ENCODE measurements at regions not wholly inside any gene's neighbourhood (a gene's known extent, or its start where the extent isn't known, plus 50 kb on each side); places are given as distances from the start of the nearest gene placed in this dataset.

- DNase-seq (ENCODE audit: low read depth in 2 of 2), result no peak
Measured at GRCh38 chr5:168008555-168008954, 282.9 kb upstream of the WWC1 start.

- DNase-seq (ENCODE audit: low read depth in 2 of 2), result no peak
Measured at GRCh38 chr5:168011096-168011495, 280.3 kb upstream of the WWC1 start.

GRCh38 chr5:168012006-168012405 is 279.4 kb upstream of the WWC1 start:
- DNase-seq (ENCODE audit: low read depth in 2 of 2), result no peak

GRCh38 chr5:168013546-168013945 is 277.9 kb upstream of the WWC1 start:
- DNase-seq (ENCODE audit: low read depth in 2 of 2), result no peak

GRCh38 chr5:168014433-168015123 is 276.9 kb upstream of the WWC1 start:
- no peak for DNase-seq (ENCODE audit: low read depth in 2 of 2)

GRCh38 chr5:168015506-168015905 is 275.9 kb upstream of the WWC1 start:
- DNase-seq (ENCODE audit: low read depth in 2 of 2), result no peak

- no peak for DNase-seq (ENCODE audit: low read depth in 2 of 2)
Measured at GRCh38 chr5:168017313-168017712, 274.1 kb upstream of the WWC1 start.

GRCh38 chr5:168019143-168019542 is 272.3 kb upstream of the WWC1 start:
- DNase-seq (ENCODE audit: low read depth in 2 of 2), result no peak

GRCh38 chr5:168020542-168021294 is 270.7 kb upstream of the WWC1 start:
- no peak for DNase-seq (ENCODE audit: low read depth in 2 of 2)

GRCh38 chr5:168022446-168023169 is 268.8 kb upstream of the WWC1 start:
- DNase-seq (ENCODE audit: low read depth in 2 of 2), result no peak

GRCh38 chr5:168023191-168023590 is 268.3 kb upstream of the WWC1 start:
- DNase-seq (ENCODE audit: low read depth in 2 of 2), result no peak

- no peak for DNase-seq (ENCODE audit: low read depth in 2 of 2)
Measured at GRCh38 chr5:168024306-168024705, 267.1 kb upstream of the WWC1 start.

GRCh38 chr5:168027007-168027406 is 264.4 kb upstream of the WWC1 start:
- DNase-seq (ENCODE audit: low read depth in 2 of 2), result no peak

- DNase-seq (ENCODE audit: low read depth in 2 of 2), result no peak
Measured at GRCh38 chr5:168030912-168031311, 260.5 kb upstream of the WWC1 start.

- DNase-seq (ENCODE audit: low read depth in 2 of 2), result no peak
Measured at GRCh38 chr5:168031614-168032013, 259.8 kb upstream of the WWC1 start.

- DNase-seq (ENCODE audit: low read depth in 2 of 2), result no peak
Measured at GRCh38 chr5:168039039-168039438, 252.4 kb upstream of the WWC1 start.

GRCh38 chr5:168039566-168040248 is 251.7 kb upstream of the WWC1 start:
- no peak for DNase-seq (ENCODE audit: low read depth in 2 of 2)

GRCh38 chr5:168041583-168041982 is 249.9 kb upstream of the WWC1 start:
- DNase-seq (ENCODE audit: low read depth in 2 of 2), result no peak

GRCh38 chr5:168042284-168043068 is 249.0 kb upstream of the WWC1 start:
- DNase-seq (ENCODE audit: low read depth in 2 of 2), result no peak

- no peak for DNase-seq (ENCODE audit: low read depth in 2 of 2)
Measured at GRCh38 chr5:168046163-168046562, 245.3 kb upstream of the WWC1 start.

- no peak for DNase-seq (ENCODE audit: low read depth in 2 of 2)
Measured at GRCh38 chr5:168047043-168047668, 244.3 kb upstream of the WWC1 start.

All from activated CD8-positive, alpha-beta memory T cell treated with anti-CD3 and anti-CD28 coated beads for 4 hours (primary cell).